ENCODE measurements at regions not wholly inside any gene's neighbourhood (a gene's known extent, or its start where the extent isn't known, plus 50 kb on each side); places are given as distances from the start of the nearest gene placed in this dataset.
"Not testable (repeated sequence)": the region's sequence is repeated elsewhere in the genome, so short reads cannot be mapped to it uniquely, and the experiment has no call there.

GRCh38 chr12:33044447-33044846, 147.9 kb upstream of the PKP2 start:
- TF ChIP-seq POLR2A (IDR thresholded peaks at IDR 0.05) (no peak), CTCF (IDR thresholded peaks at IDR 0.05 in 4 of 5, conservative IDR thresholded peaks at IDR 0.05 in 1 of 5) (no peak)
- Histone ChIP-seq H3K27me3 (no peaks in the 10 kb centered on the region), H3K27ac (no peak overlapping the region), H3K9me3 (no peaks in the 10 kb centered on the region), H3K36me3 (no peaks in the 10 kb centered on the region), H3K4me3 (no peak overlapping the region), H3K4me1 (no peaks in the 10 kb centered on the region)
- in situ Hi-C loops (cut with MboI; ENCODE audit: low sequenced_read_pairs in 4 of 4) = loop anchor here in 1 of 4 donors (25.0 kb wide), 1 partner anchor 93 kb away; no protein-coding TSS in a partner anchor
- intact Hi-C loops (cut with DNase I; ENCODE audit: low total_unique reads) = no loop called here
- no peak for DNase-seq
- no peak for ATAC-seq

- no peak overlapping the region for H3K27ac ChIP-seq
- no peaks in the 10 kb centered on the region for H3K36me3 ChIP-seq
- intact Hi-C loops (cut with DNase I; ENCODE audit: low total_unique reads) = no loop called here
- H3K9me3 ChIP-seq = no peaks in the 10 kb centered on the region
- H3K27me3 ChIP-seq = no peaks in the 10 kb centered on the region
- DNase-seq (no peak), ATAC-seq (no peak)
- no peaks in the 10 kb centered on the region for H3K4me1 ChIP-seq
- TF ChIP-seq POLR2A (IDR thresholded peaks at IDR 0.05) (no peak), CTCF (IDR thresholded peaks at IDR 0.05 in 4 of 5, conservative IDR thresholded peaks at IDR 0.05 in 1 of 5) (no peak)
- in situ Hi-C loops (cut with MboI; ENCODE audit: low sequenced_read_pairs in 4 of 4) = loop anchor here in 1 of 4 donors (25.0 kb wide), 1 partner anchor 96 kb away; no protein-coding TSS in a partner anchor
- no peak overlapping the region for H3K4me3 ChIP-seq
Observed at GRCh38 chr12:33041562-33041961, 145.0 kb upstream of the PKP2 start.

- DNase-seq; intact Hi-C loops (cut with DNase I; ENCODE audit: low total_unique reads); H3K9me3 ChIP-seq; H3K27me3 ChIP-seq; H3K27ac ChIP-seq; H3K4me3 ChIP-seq; ATAC-seq; H3K36me3 ChIP-seq; H3K4me1 ChIP-seq: not testable (repeated sequence)
- in situ Hi-C loops (cut with MboI; ENCODE audit: low sequenced_read_pairs in 4 of 4) = loop anchor here in 1 of 4 donors (25.0 kb wide), 1 partner anchor 103 kb away; no protein-coding TSS in a partner anchor
Observed at GRCh38 chr12:33033999-33034398, 137.4 kb upstream of the PKP2 start.

GRCh38 chr12:33026791-33027190, 130.2 kb upstream of the PKP2 start:
- Histone ChIP-seq H3K36me3 (no peaks in the 10 kb centered on the region), H3K27me3 (no peaks in the 10 kb centered on the region), H3K27ac (no peak overlapping the region), H3K9me3 (no peaks in the 10 kb centered on the region), H3K4me3 (no peak overlapping the region), H3K4me1 (no peaks in the 10 kb centered on the region)
- in situ Hi-C loops (cut with MboI; ENCODE audit: low sequenced_read_pairs in 4 of 4) (loop anchor here in 1 of 4 donors (25.0 kb wide), 1 partner anchor 111 kb away; no protein-coding TSS in a partner anchor), intact Hi-C loops (cut with DNase I; ENCODE audit: low total_unique reads) (no loop called here)
- ATAC-seq (no peak), DNase-seq (no peak)
- TF ChIP-seq CTCF (IDR thresholded peaks at IDR 0.05 in 4 of 5, conservative IDR thresholded peaks at IDR 0.05 in 1 of 5) (no peak), POLR2A (IDR thresholded peaks at IDR 0.05) (no peak)

GRCh38 chr12:33022724-33023123, 126.1 kb upstream of the PKP2 start:
- DNase-seq; intact Hi-C loops (cut with DNase I; ENCODE audit: low total_unique reads); ATAC-seq; H3K4me3 ChIP-seq; H3K27ac ChIP-seq; H3K9me3 ChIP-seq; H3K36me3 ChIP-seq; H3K4me1 ChIP-seq; in situ Hi-C loops (cut with MboI; ENCODE audit: low sequenced_read_pairs in 4 of 4); H3K27me3 ChIP-seq: not testable (repeated sequence)

- intact Hi-C loops (cut with DNase I; ENCODE audit: low total_unique reads); H3K27me3 ChIP-seq; H3K9me3 ChIP-seq; H3K27ac ChIP-seq; DNase-seq; H3K36me3 ChIP-seq; H3K4me3 ChIP-seq; in situ Hi-C loops (cut with MboI; ENCODE audit: low sequenced_read_pairs in 4 of 4); H3K4me1 ChIP-seq; ATAC-seq: not testable (repeated sequence)
Observed at GRCh38 chr12:33017029-33017428, 120.5 kb upstream of the PKP2 start.

All from gastrocnemius medialis (tissue), 4 donors.